Gastroesophageal sphincter (tissue), 3 donors: ENCODE measurements at regions not wholly inside any gene's neighbourhood (a gene's known extent, or its start where the extent isn't known, plus 50 kb on each side); places are given as distances from the start of the nearest gene placed in this dataset.

Source experiments
- CTCF ChIP-seq, 4 experiments: fragments of 200-600 bp in 2 of 4; fragments of 450-650 bp in 2 of 4; sonication (generic) in 1 of 4; IDR thresholded peaks; one replicate each; pipeline ENCODE4 v1.5.1; 2017 to 2019; ENCODE audit warnings: antibody characterized with exemption in 4 of 4, mild to moderate bottlenecking in 2 of 4, moderate library complexity in 2 of 4
- POLR2A ChIP-seq, 2 donors: fragments of 450-650 bp; IDR thresholded peaks; one replicate each; pipeline ENCODE4 v1.6.1; 2017; ENCODE audit warnings: antibody characterized with exemption in 2 of 2, mild to moderate bottlenecking in 2 of 2, moderate library complexity in 1 of 2
- POLR2AphosphoS5 ChIP-seq: sonication (generic); formaldehyde crosslinking; IDR thresholded peaks from one replicate; pipeline ENCODE4 v1.6.1; 2017; ENCODE audit warnings: antibody characterized with exemption

- TF ChIP-seq CTCF (IDR thresholded peaks at IDR 0.05), result no peak
- TF ChIP-seq POLR2A (IDR thresholded peaks at IDR 0.05), result no peak
- no peak for TF ChIP-seq POLR2AphosphoS5
Observed at GRCh38 chr2:184532551-184532950, 65.8 kb upstream of the ZNF804A start.
